ENCODE measurements at regions not wholly inside any gene's neighbourhood (a gene's known extent, or its start where the extent isn't known, plus 50 kb on each side); places are given as distances from the start of the nearest gene placed in this dataset.

GRCh38 chr11:116656011-116656410 is 116.8 kb downstream of the BUD13 start:
- TF ChIP-seq FOSL2 (IDR thresholded peaks at IDR 0.05; ENCODE audit: borderline replicate concordance, low read depth) (no peak), RXRA (IDR thresholded peaks at IDR 0.05; ENCODE audit: borderline replicate concordance, low read depth) (no peak), TAF1 (IDR thresholded peaks at IDR 0.05; ENCODE audit: borderline replicate concordance, low read depth, low read length) (no peak), EZH2phosphoT487 (IDR thresholded peaks at IDR 0.05; ENCODE audit: borderline replicate concordance, low read depth) (no peak), CTCF (IDR thresholded peaks at IDR 0.05) (no peak), ELF1 (IDR thresholded peaks at IDR 0.05) (no peak), SMC3 (IDR thresholded peaks at IDR 0.05; ENCODE audit: low read depth, low read length) (no peak), TEAD4 (IDR thresholded peaks at IDR 0.05; ENCODE audit: borderline replicate concordance, insufficient read depth) (no peak), RAD21 (IDR thresholded peaks at IDR 0.05; ENCODE audit: low read length) (no peak), POLR2AphosphoS5 (IDR thresholded peaks at IDR 0.05; ENCODE audit: low read depth, low read length) (no peak), MXI1 (IDR thresholded peaks at IDR 0.05; ENCODE audit: low read depth, low read length) (no peak), FOXJ3 (CRISPR knock-in tag; IDR thresholded peaks at IDR 0.05) (no peak), YY1 (IDR thresholded peaks at IDR 0.05; ENCODE audit: low read depth) (no peak)
- TF ChIP-seq, protein P1, sequence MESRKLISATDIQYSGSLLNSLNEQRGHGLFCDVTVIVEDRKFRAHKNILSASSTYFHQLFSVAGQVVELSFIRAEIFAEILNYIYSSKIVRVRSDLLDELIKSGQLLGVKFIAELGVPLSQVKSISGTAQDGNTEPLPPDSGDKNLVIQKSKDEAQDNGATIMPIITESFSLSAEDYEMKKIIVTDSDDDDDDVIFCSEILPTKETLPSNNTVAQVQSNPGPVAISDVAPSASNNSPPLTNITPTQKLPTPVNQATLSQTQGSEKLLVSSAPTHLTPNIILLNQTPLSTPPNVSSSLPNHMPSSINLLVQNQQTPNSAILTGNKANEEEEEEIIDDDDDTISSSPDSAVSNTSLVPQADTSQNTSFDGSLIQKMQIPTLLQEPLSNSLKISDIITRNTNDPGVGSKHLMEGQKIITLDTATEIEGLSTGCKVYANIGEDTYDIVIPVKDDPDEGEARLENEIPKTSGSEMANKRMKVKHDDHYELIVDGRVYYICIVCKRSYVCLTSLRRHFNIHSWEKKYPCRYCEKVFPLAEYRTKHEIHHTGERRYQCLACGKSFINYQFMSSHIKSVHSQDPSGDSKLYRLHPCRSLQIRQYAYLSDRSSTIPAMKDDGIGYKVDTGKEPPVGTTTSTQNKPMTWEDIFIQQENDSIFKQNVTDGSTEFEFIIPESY (IDR thresholded peaks at IDR 0.05; ENCODE audit: borderline replicate concordance, low read depth): no peak

Data from SK-N-SH (cell line).